Breast epithelium (tissue), 4 donors: ENCODE measurements at regions not wholly inside any gene's neighbourhood (a gene's known extent, or its start where the extent isn't known, plus 50 kb on each side); places are given as distances from the start of the nearest gene placed in this dataset.
"Not testable (repeated sequence)": the region's sequence is repeated elsewhere in the genome, so short reads cannot be mapped to it uniquely, and the experiment has no call there.

Experiments used
- DNase-seq, 2 donors: peaks; one replicate each; pipeline ENCODE4 v3.0.0-alpha.2; 2019; ENCODE audit warnings: low spot score in 2 of 2
- H3K27ac ChIP-seq, 2 donors: fragments of 200-600 bp; sonication (generic) in 1 of 2; one replicate each; pipeline ENCODE4 v1.5.1; 2016 to 2019; ENCODE audit warnings: mild to moderate bottlenecking in 1 of 2
- H3K27me3 ChIP-seq, 2 donors: fragments of 200-600 bp; sonication (generic) in 1 of 2; one replicate each; pipeline versions ENCODE4 v1.5.1 to v1.6.0; 2017 to 2019; ENCODE audit warnings: control low read depth in 1 of 2, mild to moderate bottlenecking in 1 of 2
- H3K36me3 ChIP-seq: fragments of 200-600 bp; one replicate; pipeline ENCODE4 v1.5.1; 2019
- H3K4me1 ChIP-seq, 2 donors: fragments of 200-600 bp; sonication (generic); one replicate each; pipeline ENCODE4 v1.5.1; 2016 to 2019; ENCODE audit warnings: control low read depth in 1 of 2
- H3K4me3 ChIP-seq, 3 donors: fragments of 200-600 bp; sonication (generic); 1 replicate in 2 of 3; 2 replicates in 1 of 3; pipeline ENCODE4 v1.5.1; 2016 to 2019; ENCODE audit warnings: mild to moderate bottlenecking in 3 of 3, moderate library complexity in 2 of 3
- H3K9me3 ChIP-seq, 2 donors: fragments of 200-600 bp; sonication (generic) in 1 of 2; one replicate each; pipeline ENCODE4 v1.5.1; 2016 to 2019; ENCODE audit warnings: control low read depth in 1 of 2
- POLR2A ChIP-seq: fragments of 450-650 bp; IDR thresholded peaks from one replicate; pipeline ENCODE4 v1.6.1; 2016; ENCODE audit warnings: antibody characterized with exemption, mild to moderate bottlenecking, moderate library complexity
- POLR2AphosphoS5 ChIP-seq, 3 donors: sonication (generic); formaldehyde crosslinking; IDR thresholded peaks; one replicate each; pipeline ENCODE4 v1.6.1; 2017; ENCODE audit warnings: antibody characterized with exemption in 3 of 3
- intact Hi-C: fragments of 100-400 bp; cut with DNase I; formaldehyde crosslinking; loops from one replicate; pipeline ENCODE4 v1.15.1; 2023; ENCODE audit warnings: low total_unique reads
- TF ChIP-seq, protein P1 (sequence below), 3 donors: fragments of 450-650 bp; IDR thresholded peaks; one replicate each; pipeline ENCODE4 v1.5.1; 2016 to 2017; ENCODE audit warnings: antibody characterized with exemption in 3 of 3, mild to moderate bottlenecking in 3 of 3, moderate library complexity in 3 of 3

DNA sequence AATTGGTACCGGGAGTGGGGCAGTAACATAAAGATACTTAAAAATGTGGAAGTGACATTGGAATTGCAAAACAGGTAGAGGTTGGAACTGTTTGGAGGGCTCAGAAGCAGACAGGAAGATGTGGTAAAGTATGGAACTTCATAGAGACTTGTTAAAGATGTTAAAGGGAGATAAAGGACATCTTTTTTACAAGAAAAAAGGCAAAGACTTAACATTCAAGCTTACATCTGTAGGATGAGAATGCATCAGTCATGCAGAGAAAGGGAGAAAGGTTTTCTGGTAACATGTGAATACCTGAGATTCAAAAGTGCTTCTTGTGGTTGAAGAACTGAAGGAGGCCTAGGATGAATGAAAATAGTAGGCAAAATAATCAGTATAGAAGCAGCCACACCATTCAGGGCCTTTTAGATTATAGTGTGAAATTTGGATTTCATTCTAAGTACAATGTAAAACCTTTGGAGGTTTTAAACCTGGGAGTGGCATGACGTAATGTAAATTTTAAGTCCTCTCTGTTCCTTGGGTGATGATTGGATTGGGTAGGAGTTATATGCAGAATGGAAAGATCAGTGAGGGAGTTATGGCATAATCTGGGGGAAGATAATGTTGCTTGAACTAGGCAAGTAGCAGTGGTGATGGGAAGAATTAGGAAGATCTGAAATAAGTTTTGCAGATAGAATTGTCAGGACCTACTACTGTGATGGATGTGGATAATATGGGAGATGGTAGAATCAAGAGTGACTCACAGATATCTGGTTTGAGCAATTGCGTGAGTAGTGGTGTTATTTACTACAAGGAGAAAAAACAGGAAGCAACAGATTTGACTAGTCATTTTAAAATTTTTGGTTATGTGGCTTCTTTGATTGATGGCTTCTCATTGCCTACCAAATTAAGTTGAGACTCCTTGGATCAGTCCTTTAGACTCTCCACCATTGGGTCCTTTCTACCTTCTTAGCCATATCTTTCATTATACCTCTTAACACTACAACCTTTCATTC lies 138.7 kb downstream of the VSIG4 start:
- Histone ChIP-seq H3K27me3 (peaks cover 0 to 23% of the 10 kb centered on the region in 2 donors), H3K9me3 (no peaks in the 10 kb centered on the region), H3K4me3 (no peak overlapping the region), H3K4me1 (no peaks in the 10 kb centered on the region), H3K36me3 (no peaks in the 10 kb centered on the region), H3K27ac (no peak overlapping the region)
- TF ChIP-seq POLR2AphosphoS5 (IDR thresholded peaks at IDR 0.05) (no peak), POLR2A (no peak)
- TF ChIP-seq, protein P1, sequence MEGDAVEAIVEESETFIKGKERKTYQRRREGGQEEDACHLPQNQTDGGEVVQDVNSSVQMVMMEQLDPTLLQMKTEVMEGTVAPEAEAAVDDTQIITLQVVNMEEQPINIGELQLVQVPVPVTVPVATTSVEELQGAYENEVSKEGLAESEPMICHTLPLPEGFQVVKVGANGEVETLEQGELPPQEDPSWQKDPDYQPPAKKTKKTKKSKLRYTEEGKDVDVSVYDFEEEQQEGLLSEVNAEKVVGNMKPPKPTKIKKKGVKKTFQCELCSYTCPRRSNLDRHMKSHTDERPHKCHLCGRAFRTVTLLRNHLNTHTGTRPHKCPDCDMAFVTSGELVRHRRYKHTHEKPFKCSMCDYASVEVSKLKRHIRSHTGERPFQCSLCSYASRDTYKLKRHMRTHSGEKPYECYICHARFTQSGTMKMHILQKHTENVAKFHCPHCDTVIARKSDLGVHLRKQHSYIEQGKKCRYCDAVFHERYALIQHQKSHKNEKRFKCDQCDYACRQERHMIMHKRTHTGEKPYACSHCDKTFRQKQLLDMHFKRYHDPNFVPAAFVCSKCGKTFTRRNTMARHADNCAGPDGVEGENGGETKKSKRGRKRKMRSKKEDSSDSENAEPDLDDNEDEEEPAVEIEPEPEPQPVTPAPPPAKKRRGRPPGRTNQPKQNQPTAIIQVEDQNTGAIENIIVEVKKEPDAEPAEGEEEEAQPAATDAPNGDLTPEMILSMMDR (IDR thresholded peaks at IDR 0.05): no peak
- no peak for DNase-seq
- intact Hi-C loops: no loop called here

DNA sequence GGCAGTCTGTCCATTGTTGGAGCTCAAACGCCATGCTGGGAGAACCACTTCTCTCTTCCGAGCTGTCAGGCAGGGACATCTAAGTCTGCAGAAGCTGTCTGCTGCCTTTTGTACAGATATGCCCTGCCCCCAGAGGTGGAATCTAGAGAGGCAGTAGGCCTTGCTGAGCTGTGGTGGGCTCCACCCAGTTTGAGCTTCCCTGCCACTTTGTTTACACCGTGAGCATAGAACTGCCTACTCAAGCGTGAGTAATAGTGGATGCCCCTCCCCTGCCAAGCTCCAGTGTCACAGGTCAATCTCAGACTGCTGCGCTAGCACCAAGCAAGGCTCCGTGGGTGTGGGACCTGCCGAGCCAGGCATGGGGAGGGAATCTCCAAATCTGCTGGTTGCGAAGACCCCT lies 145.7 kb downstream of the VSIG4 start:
- Histone ChIP-seq H3K36me3 (no peaks in the 10 kb centered on the region), H3K4me3 (no peak overlapping the region), H3K4me1 (no peaks in the 10 kb centered on the region), H3K9me3 (no peaks in the 10 kb centered on the region), H3K27me3 (peaks cover 0 to 16% of the 10 kb centered on the region in 2 donors), H3K27ac (no peak overlapping the region)
- intact Hi-C loops: no loop called here
- no peak for TF ChIP-seq POLR2AphosphoS5 (IDR thresholded peaks at IDR 0.05)
- DNase-seq: no peak

DNA sequence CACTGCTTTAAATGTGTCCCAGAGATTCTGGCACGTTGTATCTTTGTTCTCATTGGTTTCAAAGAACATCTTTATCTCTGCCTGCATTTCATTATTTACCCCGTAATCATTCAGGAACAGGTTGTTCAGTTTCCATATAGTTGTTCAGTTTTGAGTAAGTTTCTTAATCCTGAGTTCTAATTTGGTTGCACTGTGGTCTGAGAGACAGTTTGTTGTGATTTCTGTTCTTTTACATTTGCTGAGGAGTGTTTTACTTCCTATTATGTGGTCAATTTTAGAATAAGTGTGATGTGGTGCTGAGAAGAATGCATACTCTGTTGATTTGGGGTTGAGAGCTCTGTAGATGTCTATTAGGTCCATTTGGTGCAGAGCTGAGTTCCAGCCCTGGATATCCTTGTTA lies 148.1 kb downstream of the VSIG4 start:
- H3K36me3 ChIP-seq, intact Hi-C loops, H3K9me3 ChIP-seq, H3K4me3 ChIP-seq, H3K4me1 ChIP-seq, H3K27ac ChIP-seq, DNase-seq: not testable (repeated sequence)
- H3K27me3 ChIP-seq: peaks cover 0 to 20% of the 10 kb centered on the region in 2 donors

DNA sequence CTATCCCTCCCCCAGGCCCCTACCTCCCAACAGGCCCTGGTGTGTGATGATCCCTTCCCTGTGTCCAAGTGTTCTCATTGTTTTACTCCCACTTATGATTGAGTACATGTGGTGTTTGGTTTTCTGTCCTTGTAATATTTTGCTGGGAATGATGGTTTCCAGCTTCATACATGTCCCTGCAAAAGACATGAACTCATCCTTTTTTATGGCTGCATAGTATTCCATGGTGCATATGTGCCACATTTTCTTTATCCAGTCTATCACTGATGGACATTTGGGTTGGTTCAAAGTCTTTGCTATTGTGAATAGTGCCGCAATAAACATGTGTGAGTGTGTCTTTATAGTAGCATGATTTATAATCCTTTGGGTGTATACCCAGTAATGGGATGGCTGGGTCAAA lies 151.7 kb downstream of the VSIG4 start:
- not testable (repeated sequence) for H3K4me3 ChIP-seq, H3K36me3 ChIP-seq, H3K27ac ChIP-seq, H3K27me3 ChIP-seq, DNase-seq, H3K9me3 ChIP-seq, H3K4me1 ChIP-seq
- intact Hi-C loops: loop anchor here (2.0 kb wide), 1 partner anchor 27 kb away; no protein-coding TSS in a partner anchor

DNA sequence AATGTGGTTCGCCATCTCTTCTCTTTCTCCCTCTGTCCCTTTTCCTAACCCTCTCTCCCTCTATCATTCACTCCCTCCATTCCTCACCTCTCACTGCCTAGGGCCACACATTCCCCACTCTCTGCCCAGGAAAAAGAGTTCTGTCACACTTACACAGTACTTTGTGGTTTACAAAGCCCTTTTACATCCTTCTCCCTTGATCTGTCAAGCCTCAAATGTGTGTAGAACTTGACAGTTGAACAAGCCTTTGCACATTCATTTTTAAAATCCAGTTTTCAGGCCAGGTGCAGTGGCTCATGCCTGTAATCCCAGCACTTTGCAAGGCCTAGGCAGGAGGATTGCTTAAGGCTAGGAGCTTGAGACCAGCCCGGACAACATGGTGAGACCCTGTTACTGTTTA lies 156.3 kb downstream of the VSIG4 start:
- Histone ChIP-seq H3K4me3 (no peak overlapping the region), H3K27me3 (peaks cover 0 to 29% of the 10 kb centered on the region in 2 donors), H3K27ac (no peak overlapping the region), H3K4me1 (no peaks in the 10 kb centered on the region), H3K36me3 (no peaks in the 10 kb centered on the region), H3K9me3 (no peaks in the 10 kb centered on the region)
- intact Hi-C loops: no loop called here
- no peak for DNase-seq
- TF ChIP-seq POLR2AphosphoS5 (IDR thresholded peaks at IDR 0.05) (no peak), POLR2A (no peak)
- TF ChIP-seq, protein P1 (IDR thresholded peaks at IDR 0.05): no peak

DNA sequence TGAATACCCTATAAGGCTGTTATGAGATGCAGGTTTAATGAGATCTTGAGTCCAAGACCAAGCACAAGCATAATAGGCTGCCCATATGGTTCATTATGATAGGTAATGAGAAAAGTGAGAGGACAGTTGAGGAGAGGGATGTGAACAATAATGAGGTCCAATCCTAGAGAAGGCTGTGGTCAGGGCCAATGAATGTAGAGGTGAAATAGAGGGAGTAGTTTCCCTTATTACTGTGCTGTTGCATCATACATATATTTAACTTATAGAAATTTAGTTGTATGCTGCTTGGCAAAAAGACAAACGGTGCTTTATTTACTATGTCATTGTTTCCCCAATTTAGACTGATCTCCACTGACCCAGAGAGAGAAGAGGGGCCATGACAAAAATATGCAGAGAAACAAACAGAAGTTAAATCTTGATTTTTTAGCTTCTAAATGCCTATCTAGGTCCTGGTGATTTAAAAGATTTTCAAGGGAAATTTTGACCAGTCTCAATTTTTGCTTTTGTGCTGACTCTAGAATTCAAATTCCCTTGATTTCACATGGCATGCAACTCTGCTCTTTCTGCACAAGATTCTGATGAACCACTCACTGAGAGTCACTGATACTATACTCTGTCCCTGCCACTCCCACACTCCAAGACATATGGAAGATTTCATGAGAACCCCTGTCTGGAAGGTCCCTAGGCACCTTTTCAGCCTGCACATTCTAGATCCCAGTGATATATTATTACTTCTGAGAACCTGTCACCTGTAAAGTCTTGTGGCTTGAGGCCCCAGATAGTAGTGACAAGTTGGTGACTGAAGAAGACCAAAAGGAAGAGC lies 159.7 kb downstream of the VSIG4 start:
- H3K27me3 ChIP-seq: peaks cover 0 to 32% of the 10 kb centered on the region in 2 donors
- no peaks in the 10 kb centered on the region for H3K36me3 ChIP-seq
- no peak overlapping the region for H3K27ac ChIP-seq
- H3K4me1 ChIP-seq: no peaks in the 10 kb centered on the region
- H3K9me3 ChIP-seq: no peaks in the 10 kb centered on the region
- DNase-seq: no peak
- intact Hi-C loops: no loop called here
- H3K4me3 ChIP-seq: no peak overlapping the region
- TF ChIP-seq POLR2A (no peak), POLR2AphosphoS5 (IDR thresholded peaks at IDR 0.05) (no peak)
- TF ChIP-seq, protein P1 (IDR thresholded peaks at IDR 0.05): no peak
